Epithelial cell of proximal tubule (primary cell): ENCODE measurements at regions not wholly inside any gene's neighbourhood (a gene's known extent, or its start where the extent isn't known, plus 50 kb on each side); places are given as distances from the start of the nearest gene placed in this dataset.

Experiments
- DNase-seq: peaks from one replicate; pipeline ENCODE4 v3.0.0-alpha.2; 2011; ENCODE audit warnings: low read depth
- H3K4me3 ChIP-seq: 2 replicates; pipeline ENCODE4 v1.5.1; 2011; ENCODE audit warnings: low read depth, mild to moderate bottlenecking, low read length
- TF ChIP-seq, protein P1 (sequence below): conservative IDR thresholded peaks from 2 replicates; pipeline ENCODE4 v1.5.1; 2012; ENCODE audit warnings: low read depth, mild to moderate bottlenecking, low read length

DNA sequence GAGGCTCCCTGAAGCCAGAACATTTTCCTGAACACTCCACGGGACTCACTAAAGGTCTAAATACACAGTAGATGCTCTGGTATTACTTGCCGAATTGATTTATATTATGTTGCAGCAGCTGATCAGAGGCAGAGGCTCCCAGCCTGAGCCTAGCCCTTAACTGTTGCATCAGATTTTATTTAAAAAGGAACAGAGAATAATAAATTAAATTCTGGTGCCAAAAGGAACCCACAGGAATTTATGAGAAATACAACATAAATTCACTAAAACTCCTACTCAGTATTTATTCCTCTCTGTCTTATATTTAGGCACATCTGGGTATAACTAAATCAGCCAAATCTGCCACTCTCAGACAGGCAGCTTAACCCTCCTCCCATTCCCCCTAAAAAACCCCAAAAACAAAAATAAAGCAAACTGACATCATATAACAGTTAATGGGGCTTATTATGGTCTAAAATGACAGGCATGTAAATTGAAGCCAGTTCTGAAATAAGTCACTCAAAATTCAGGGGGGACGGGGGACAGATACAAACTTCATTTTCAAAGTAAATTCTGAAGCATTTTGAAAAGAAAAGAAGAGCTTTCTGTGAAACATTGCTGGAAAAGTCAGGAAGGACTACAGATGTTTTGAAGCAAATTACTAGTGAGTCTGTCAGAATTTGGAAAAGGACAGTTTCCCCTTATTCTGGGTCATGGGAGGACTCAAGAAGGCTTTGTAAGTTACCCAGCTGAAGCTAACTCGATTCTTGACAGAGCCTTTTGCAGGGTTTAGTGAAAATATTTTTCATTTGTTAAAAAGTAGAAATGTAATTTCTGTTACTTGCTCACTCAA lies 53.8 kb upstream of the CORO2B start:
- no peak for DNase-seq
- H3K4me3 ChIP-seq: no peak overlapping the region
- TF ChIP-seq, protein P1, sequence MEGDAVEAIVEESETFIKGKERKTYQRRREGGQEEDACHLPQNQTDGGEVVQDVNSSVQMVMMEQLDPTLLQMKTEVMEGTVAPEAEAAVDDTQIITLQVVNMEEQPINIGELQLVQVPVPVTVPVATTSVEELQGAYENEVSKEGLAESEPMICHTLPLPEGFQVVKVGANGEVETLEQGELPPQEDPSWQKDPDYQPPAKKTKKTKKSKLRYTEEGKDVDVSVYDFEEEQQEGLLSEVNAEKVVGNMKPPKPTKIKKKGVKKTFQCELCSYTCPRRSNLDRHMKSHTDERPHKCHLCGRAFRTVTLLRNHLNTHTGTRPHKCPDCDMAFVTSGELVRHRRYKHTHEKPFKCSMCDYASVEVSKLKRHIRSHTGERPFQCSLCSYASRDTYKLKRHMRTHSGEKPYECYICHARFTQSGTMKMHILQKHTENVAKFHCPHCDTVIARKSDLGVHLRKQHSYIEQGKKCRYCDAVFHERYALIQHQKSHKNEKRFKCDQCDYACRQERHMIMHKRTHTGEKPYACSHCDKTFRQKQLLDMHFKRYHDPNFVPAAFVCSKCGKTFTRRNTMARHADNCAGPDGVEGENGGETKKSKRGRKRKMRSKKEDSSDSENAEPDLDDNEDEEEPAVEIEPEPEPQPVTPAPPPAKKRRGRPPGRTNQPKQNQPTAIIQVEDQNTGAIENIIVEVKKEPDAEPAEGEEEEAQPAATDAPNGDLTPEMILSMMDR: no peak

DNA sequence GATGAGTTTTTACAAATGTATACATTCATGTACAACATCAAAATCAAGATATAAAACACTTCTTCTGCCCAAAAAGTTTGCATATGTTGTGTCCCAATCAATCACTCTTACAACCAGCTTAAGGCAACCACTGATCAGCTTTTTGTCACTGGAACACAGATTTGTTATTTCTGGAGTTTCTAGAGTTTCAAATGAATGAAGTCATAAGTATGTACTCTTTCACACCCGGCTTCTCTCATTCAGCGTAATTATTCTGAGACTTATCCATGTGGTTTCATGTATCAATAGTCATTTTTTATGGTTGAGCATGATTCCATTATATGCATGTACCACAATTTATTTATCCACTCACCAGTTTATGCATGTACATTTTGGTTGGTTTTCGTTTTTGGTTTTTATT lies 53.0 kb upstream of the CORO2B start:
- DNase-seq: no peak
- TF ChIP-seq, protein P1: no peak

DNA sequence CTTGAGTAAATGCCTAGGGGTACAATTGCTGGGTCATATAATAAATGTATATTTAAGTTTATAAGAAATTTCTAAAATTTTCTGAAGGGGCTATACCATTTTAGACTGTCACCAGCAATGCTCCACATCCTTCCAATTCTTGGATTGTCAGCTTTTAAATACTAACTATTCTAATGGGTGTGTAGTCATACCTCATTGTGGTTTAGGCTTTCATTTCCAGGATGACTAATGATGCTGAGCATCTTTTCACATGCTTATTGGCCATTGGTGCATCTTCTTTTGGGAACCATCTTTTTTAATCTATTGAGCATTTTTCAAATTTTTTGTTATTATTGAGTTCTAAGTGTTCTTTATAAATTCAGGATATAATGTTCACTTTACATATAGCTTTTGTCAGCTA lies 52.5 kb upstream of the CORO2B start:
- no peak overlapping the region for H3K4me3 ChIP-seq
- DNase-seq: no peak
- TF ChIP-seq, protein P1: no peak

More for the DNA sequence above, 53.0 kb upstream of the CORO2B start:
- no peak overlapping the region for H3K4me3 ChIP-seq

DNA sequence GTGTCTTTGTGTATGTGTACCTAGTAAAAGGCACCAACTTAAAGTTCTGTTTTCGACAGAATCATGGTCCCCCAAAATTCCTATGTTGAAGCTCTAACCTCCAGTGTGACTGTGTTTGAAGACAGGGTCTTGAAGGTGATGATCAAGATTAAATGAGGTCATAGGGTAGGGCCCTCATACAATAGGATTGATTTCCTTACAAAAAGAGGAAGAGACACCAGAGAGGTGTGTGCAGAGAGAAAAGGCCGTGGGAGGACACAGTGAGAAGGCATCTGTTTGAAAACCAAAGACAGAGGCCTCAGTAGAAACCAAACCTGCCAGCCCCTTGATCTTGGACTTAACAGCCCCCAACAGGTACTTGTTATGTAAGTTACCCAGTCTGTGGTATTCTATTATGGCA lies 52.0 kb upstream of the CORO2B start:
- TF ChIP-seq, protein P1: no peak
- no peak overlapping the region for H3K4me3 ChIP-seq
- DNase-seq: no peak

DNA sequence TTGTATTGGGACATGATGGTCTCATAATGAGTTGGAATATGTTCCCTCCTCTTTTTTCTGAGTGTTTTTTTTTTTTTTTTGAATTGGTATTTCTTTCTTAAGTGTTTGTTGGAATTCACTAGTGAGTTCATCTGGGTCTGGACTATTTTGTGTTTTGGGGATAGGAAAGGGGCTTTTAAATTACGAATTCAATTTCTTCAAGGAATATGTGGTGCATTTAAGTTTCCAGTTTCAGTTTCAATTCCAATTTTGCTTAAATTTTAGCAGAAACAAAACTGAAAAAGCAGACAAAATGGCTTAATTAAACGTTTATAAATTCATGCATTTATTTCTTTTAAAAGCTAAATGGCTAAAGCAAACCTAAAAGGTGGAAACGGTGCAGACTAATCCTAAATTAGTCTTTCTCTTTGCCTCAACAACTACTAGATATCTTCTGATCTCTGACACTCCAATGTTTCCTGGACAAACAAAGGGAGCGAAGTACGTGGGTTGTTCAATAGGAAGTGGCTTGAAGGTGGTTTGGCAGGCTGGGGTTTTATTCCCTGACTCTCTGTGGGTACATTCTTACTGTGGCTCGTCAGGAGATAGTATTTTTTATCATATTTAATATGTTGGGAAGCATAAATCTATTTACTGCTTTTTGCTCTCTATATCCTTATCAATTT lies 50.0 kb upstream of the CORO2B start:
- no peak overlapping the region for H3K4me3 ChIP-seq
- no peak for DNase-seq
- TF ChIP-seq, protein P1: no peak
